ENCODE measurements at regions not wholly inside any gene's neighbourhood (a gene's known extent, or its start where the extent isn't known, plus 50 kb on each side); places are given as distances from the start of the nearest gene placed in this dataset.

DNA sequence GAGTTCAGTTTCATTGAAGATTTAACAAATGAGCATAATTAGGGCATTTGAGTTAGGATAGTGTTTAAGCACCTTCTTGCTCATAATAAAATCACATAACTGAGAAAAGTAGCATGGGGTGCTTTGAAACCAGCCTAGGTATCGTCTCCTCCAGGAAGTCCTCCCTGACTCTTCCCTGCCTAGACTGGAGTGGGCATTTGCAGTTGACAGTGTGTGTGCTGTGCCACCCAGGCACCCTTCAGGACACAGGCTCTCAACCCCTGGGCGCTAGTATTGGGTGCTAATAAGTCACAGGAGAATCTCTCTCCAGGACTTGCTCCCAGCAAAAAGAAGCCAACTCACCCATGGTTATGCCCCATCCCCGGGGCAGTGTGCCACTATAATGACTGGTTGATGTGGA, 584.1 kb downstream of the INSC start:
- TF ChIP-seq, protein P1, sequence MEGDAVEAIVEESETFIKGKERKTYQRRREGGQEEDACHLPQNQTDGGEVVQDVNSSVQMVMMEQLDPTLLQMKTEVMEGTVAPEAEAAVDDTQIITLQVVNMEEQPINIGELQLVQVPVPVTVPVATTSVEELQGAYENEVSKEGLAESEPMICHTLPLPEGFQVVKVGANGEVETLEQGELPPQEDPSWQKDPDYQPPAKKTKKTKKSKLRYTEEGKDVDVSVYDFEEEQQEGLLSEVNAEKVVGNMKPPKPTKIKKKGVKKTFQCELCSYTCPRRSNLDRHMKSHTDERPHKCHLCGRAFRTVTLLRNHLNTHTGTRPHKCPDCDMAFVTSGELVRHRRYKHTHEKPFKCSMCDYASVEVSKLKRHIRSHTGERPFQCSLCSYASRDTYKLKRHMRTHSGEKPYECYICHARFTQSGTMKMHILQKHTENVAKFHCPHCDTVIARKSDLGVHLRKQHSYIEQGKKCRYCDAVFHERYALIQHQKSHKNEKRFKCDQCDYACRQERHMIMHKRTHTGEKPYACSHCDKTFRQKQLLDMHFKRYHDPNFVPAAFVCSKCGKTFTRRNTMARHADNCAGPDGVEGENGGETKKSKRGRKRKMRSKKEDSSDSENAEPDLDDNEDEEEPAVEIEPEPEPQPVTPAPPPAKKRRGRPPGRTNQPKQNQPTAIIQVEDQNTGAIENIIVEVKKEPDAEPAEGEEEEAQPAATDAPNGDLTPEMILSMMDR (conservative IDR thresholded peaks at IDR 0.05) = no peak
- TF ChIP-seq ZFX (IDR thresholded peaks at IDR 0.05) = no peak
